ENCODE measurements at regions not wholly inside any gene's neighbourhood (a gene's known extent, or its start where the extent isn't known, plus 50 kb on each side); places are given as distances from the start of the nearest gene placed in this dataset.

DNA sequence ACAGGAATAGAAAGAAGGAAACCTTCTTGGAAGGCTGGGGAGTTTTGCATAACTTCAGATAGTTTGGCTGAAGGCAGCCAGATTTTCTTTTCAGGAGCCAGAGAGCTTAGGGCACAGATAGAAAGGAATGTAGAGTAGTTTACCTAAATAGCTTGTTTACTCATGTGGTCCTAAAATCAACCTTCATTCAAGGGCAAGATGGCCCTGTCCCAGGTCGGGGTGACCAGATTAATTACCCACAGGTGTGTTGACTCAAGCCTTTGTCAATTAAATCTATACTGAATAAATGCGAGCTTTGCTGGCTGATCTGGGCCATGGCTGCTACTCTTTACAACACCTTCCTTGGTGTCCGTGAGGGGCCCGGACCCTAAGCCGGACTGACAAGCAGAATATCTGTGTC lies 792.0 kb upstream of the MAN1A1 start:
- Histone ChIP-seq H2BK20ac (ENCODE audit: low read length) (no peak overlapping the region), H4K20me1 (replicated peaks in 1 of 2; ENCODE audit: control insufficient read depth in 1 of 2, insufficient read depth in 2 of 2, low read length in 2 of 2) (no peaks in the 10 kb centered on the region), H2AK5ac (ENCODE audit: low read depth, low read length) (no peak overlapping the region), H4K8ac (ENCODE audit: extremely low read depth, insufficient read depth, low read length) (no peak overlapping the region), H2AFZ (ENCODE audit: low read length) (no peak overlapping the region), H4K91ac (replicated peaks; ENCODE audit: insufficient read length, low read length) (no peak overlapping the region), H3K9ac (replicated peaks in 1 of 4; ENCODE audit: extremely low read depth in 1 of 4, low read depth in 3 of 4, low read length in 3 of 4) (no peak overlapping the region), H4K5ac (ENCODE audit: insufficient read length, low read depth, low read length) (no peak overlapping the region), H3K14ac (ENCODE audit: insufficient read length) (no peak overlapping the region), H3K4ac (replicated peaks; ENCODE audit: insufficient read length, low read depth, low read length) (no peak overlapping the region), H3K4me2 (ENCODE audit: insufficient read depth in 1 of 2, low read depth in 2 of 2, low read length in 2 of 2) (no peak overlapping the region), H2BK12ac (ENCODE audit: low read depth, low read length) (no peak overlapping the region), H3K36me3 (ENCODE audit: control insufficient read depth in 2 of 4, insufficient read depth in 4 of 4, low read length in 3 of 4) (no peaks in the 10 kb centered on the region), H3K4me3 (ENCODE audit: extremely low read depth in 1 of 4, insufficient read depth in 2 of 4, low read depth in 3 of 4, low read length in 4 of 4) (no peak overlapping the region), H2BK120ac (replicated peaks; ENCODE audit: low read depth, low read length) (no peak overlapping the region), H3K23ac (ENCODE audit: insufficient read length) (no peak overlapping the region), H3K56ac (replicated peaks; ENCODE audit: insufficient read length, low read depth, low read length) (no peak overlapping the region), H3K18ac (ENCODE audit: extremely low read depth, low read length) (no peak overlapping the region), H3K4me1 (replicated peaks in 1 of 4; ENCODE audit: control insufficient read depth in 3 of 4, insufficient read depth in 4 of 4, low read length in 3 of 4) (no peaks in the 10 kb centered on the region), H2BK5ac (ENCODE audit: low read depth, low read length) (no peak overlapping the region), H3K27ac (ENCODE audit: low read depth, low read length) (no peak overlapping the region), H3K79me1 (ENCODE audit: low read depth, low read length) (no peaks in the 10 kb centered on the region), H3K23me2 (ENCODE audit: low read depth, low read length) (no peaks in the 10 kb centered on the region), H3K9me3 (ENCODE audit: insufficient read depth in 2 of 2, low read depth in 1 of 2, low read length in 1 of 2) (no peaks in the 10 kb centered on the region), H3K27me3 (replicated peaks in 1 of 4; ENCODE audit: control insufficient read depth in 3 of 4, extremely low read depth in 1 of 4, insufficient read depth in 3 of 4, low read length in 3 of 4) (no peaks in the 10 kb centered on the region), H3K79me2 (ENCODE audit: control insufficient read depth in 1 of 2, insufficient read depth in 2 of 2, low read length in 2 of 2) (no peaks in the 10 kb centered on the region), H2BK15ac (ENCODE audit: low read length) (no peak overlapping the region)
- ChIA-PET POLR2A (ENCODE audit: partially characterized antibody) (no interaction called here), CTCF (ENCODE audit: partially characterized antibody) (no interaction called here)
- FAIRE-seq: no peak
- DNase-seq (ENCODE audit: low read depth in 1 of 2, low spot score in 2 of 2): no peak
- WGBS, 2 experiments (ENCODE audit: extremely low coverage in 1 of 2, insufficient coverage in 1 of 2, insufficient read length in 1 of 2, insufficient replicate concordance in 2 of 2, low coverage in 1 of 2, low lambda C conversion rate in 2 of 2, missing lambda C conversion rate in 1 of 2): 94% methylated on average over 5 of the region's 5 CpGs; no CpG with 5 or more reads in 1 of the 2 experiments
- TF ChIP-seq TAF7 (optimal IDR thresholded peaks at IDR 0.05; ENCODE audit: borderline replicate concordance, low read depth, low read length): no peak
- no peak for TF ChIP-seq CBX8 (IDR thresholded peaks at IDR 0.05; ENCODE audit: borderline replicate concordance, low read depth, low read length)
- TF ChIP-seq JUND (IDR thresholded peaks at IDR 0.05; ENCODE audit: low read length): no peak
- no peak for TF ChIP-seq TBP (IDR thresholded peaks at IDR 0.05; ENCODE audit: low read depth, low read length)
- TF ChIP-seq RBBP5 (IDR thresholded peaks at IDR 0.05; ENCODE audit: borderline replicate concordance, low read depth, low read length): no peak
